ENCODE measurements at regions not wholly inside any gene's neighbourhood (a gene's known extent, or its start where the extent isn't known, plus 50 kb on each side); places are given as distances from the start of the nearest gene placed in this dataset.

DNA sequence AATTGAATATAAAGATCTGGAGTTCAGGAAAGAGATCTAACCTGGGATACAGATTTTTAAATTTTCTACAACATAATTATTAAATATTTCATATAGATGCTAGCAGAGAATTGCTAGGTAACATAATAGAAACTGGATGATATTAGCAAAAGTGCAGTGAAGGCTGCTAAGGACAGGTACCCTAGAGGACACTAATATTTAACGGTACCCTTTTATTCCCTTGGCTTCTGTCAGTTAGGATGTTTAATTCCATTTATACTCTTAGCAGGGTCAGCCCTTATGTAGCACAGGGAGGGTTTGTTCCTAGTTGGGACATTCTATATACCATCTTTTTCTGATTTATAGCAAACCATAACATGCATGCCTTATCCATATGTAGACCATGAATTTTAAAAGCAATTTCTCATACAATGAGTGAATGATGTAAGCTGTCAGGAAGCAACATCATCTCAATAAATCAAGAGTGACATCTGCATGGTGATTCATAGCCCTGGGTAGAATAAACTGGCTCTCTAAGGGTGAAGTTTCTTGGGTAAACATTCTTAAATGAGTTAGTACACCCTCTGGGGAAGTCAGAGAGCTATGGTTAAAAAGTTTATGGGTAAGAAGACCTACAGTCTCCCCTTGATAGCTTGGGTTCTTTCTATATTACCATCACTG is 404.4 kb upstream of the MGAT4C start:
- TF ChIP-seq POLR2A (IDR thresholded peaks at IDR 0.05) (no peak), POLR2AphosphoS5 (IDR thresholded peaks at IDR 0.05) (no peak)
- TF ChIP-seq, protein P1, sequence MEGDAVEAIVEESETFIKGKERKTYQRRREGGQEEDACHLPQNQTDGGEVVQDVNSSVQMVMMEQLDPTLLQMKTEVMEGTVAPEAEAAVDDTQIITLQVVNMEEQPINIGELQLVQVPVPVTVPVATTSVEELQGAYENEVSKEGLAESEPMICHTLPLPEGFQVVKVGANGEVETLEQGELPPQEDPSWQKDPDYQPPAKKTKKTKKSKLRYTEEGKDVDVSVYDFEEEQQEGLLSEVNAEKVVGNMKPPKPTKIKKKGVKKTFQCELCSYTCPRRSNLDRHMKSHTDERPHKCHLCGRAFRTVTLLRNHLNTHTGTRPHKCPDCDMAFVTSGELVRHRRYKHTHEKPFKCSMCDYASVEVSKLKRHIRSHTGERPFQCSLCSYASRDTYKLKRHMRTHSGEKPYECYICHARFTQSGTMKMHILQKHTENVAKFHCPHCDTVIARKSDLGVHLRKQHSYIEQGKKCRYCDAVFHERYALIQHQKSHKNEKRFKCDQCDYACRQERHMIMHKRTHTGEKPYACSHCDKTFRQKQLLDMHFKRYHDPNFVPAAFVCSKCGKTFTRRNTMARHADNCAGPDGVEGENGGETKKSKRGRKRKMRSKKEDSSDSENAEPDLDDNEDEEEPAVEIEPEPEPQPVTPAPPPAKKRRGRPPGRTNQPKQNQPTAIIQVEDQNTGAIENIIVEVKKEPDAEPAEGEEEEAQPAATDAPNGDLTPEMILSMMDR (IDR thresholded peaks at IDR 0.05), result no peak

All from prostate gland (tissue), 2 donors.